NCI-H774 (cell line): ENCODE measurements at regions not wholly inside any gene's neighbourhood (a gene's known extent, or its start where the extent isn't known, plus 50 kb on each side); places are given as distances from the start of the nearest gene placed in this dataset.
A peak's percentile ranks its signal among the peaks of the same experiment; 100 is the strongest.

Experiments used
- DNase-seq: peaks from one replicate; lab custom pipeline; 2025; lab: John Stamatoyannopoulos, UW

- DNase-seq = no peak
These were observed 70.4 kb upstream of the BACH1 start for GRCh38 chr21:29228306-29228705.

DNA sequence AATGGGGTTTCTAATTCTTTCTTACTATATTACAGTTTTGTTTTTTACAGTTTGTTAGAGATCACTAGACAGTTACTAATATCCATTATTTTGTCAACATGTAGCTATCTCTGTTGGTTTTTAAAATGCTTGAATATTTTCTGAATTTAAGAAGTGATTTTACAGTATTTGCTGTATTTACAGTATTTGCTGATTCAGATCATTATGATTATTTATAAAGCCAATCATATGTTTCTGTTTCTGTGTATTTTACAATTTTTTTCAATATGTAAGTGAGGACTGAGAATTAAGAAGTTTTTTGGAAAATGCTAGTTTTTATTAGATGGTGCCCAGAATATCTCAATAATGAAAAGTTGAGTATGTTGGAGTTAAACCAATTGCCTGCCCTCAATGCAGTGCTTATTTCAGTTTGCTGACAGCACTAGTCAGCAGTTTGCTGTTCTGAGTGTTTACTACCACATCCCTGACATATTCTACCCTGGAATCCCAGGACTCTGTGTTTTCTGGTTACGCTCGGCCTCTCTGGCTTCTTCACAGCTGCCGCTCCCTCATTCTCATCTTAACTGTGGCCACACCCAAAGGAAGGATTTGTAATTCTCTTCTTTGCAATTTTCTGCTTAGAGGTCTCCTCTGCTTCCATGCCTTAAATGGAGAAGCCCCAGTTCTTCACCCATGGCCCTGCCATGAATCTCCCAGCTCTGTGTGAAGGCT lies 68.0 kb upstream of the BACH1 start:
- DNase-seq = no peak

DNA sequence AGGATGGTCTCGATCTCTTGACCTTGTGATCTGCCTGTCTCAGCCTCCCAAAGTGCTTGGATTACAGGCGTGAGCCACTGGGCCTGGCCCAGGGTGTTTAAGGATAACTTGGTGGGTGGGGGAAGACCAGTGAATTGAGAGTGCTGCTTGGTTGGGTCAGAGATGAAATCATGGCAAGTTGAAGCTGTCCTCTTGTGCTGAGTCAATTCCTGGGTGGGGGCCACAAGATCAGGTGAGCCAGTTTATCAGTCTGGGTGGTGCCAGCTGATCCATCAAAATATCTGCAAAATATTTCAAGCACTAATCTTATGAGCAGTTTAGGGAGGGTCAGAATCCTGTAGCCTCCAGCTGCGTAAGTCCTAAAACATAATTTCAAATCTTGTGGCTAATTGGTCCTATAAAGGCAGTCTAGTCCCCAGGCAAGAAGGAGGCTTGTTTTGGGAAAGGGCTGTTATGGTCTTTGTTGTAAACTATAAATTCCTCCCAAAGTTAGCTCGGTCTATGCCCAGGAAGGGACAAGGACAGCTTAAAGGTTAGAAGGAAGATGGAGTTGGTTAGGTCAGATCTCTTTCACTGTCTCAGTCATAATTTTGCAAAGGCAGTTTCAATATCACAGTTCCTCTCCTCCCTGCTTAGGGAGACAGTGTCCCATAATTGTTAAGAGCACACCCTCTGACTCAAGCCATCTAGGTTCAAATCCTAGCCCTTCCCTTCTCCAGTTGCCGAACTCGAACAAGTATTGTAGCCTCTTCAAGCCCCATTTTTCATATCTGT lies 66.8 kb upstream of the BACH1 start:
- no peak for DNase-seq

DNA sequence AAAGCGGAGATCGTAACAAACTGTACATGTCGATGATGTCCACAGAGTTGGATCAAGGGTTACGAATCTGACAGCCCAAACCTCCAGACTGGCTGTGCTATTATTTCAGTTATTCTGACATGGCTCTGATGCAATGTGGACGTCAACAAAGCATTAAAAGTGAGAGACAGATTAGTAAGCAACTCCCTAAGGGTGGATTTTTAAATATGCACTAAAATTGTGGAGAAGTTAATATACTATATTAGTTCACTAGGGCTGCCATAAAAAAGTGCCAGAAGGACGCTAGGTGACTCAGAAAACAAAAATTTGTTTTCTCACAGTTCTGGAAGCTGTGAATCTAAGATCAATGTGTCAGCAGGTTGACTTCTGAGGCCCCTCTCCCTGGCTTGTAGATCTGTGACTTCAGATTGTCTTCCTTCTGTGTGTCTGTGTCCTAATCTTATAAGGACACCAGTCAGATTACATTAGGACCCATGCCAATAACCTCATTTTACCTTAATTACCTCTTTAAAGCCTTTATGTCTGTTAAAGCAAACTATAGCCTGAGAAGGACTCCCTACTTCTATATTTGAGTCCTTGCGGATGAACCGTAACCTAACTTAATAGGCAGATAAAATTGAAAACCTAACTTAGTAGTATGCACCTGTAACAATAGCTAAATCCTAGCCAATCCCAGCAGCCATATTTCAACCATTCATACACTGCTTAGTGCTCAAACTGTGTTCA lies 66.0 kb upstream of the BACH1 start:
- DNase-seq = no peak

DNA sequence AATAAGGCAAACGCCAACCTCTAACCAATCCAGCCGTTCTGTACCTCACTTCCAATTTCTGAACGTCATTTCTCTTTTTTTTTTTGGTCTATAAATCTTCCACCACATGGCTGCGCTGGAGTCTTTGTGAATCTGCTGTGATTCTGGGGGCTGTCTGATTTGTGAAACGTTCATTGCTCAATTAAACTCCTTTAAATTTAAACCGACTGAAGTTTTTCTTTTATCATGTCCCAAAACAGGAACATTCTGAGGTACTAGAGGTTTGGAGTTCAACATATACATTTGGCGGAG lies 65.5 kb upstream of the BACH1 start:
- DNase-seq = no peak

GRCh38 chr21:29233611-29234540 lies 64.8 kb upstream of the BACH1 start:
- no peak for DNase-seq

- no peak for DNase-seq
These were observed 63.0 kb upstream of the BACH1 start for GRCh38 chr21:29235714-29236197.

- DNase-seq = no peak
These were observed 62.5 kb upstream of the BACH1 start for GRCh38 chr21:29236201-29236600.

- DNase-seq = no peak
These were observed 61.3 kb upstream of the BACH1 start for GRCh38 chr21:29237110-29238052.

GRCh38 chr21:29238053-29238966 lies 60.4 kb upstream of the BACH1 start:
- no peak for DNase-seq

DNA sequence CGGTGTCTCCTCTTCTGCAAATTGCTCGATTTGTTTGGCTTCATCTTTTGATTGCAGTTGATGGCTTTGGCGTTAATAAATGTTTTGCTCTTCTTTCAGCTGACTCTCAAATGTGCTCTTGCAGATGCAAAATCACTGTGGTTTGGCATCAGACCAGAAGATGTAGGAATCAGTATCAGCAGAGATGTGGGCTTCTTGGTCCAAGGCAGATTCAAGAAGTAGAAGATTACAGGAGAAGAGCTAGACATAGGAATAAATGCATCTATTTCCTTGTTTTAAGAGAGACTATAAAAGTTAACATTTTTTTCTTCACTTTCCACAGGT lies 59.8 kb upstream of the BACH1 start:
- DNase-seq = no peak

GRCh38 chr21:29240136-29240535 lies 58.6 kb upstream of the BACH1 start:
- no peak for DNase-seq

- DNase-seq = no peak
These were observed 56.5 kb upstream of the BACH1 start for GRCh38 chr21:29242201-29242600.

DNA sequence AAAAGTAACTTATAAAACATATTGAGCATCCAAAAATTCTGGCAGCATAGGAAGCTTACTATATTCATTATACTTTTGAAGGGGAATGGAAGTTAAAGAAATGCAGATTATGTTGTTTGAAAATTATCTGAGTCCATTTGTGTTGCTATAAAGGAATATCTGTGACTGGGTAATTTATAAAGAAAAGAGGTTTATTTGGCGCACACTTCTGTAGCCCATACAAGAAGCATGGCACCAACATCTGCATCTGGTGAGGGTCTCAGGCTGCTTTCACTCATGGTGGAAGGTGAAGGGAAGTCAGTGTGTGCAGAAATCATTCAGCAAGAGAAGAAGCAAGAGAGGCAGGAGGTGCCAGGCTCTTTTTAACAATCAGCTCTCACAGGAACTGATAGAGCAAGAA lies 55.5 kb upstream of the BACH1 start:
- no peak for DNase-seq

DNA sequence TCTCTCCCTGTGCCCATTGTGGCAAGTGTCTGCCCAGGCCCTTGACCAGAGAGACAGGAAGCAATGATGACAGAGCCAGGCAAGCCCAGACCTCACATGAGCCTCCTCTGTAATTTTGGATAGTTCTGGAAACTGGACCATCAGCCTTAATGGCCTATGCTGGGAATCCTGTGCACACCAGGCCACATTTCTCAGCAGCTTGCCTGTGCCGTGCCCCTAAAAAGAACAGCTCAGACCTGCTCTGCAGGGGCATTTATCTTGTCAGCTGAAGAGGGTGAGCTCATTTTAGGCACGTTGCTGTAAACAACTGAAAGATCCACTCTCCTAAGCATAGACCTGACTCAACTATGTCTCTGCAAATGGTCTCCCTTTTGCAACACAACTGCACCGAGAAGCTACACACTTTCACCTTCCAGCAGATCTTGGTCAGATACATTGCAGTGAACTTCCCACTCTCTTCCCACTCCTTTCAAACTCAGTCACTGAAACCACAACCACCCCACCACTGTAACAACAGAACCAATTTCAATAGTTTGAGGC lies 53.5 kb upstream of the BACH1 start:
- DNase-seq = peak; percentile 59

DNA sequence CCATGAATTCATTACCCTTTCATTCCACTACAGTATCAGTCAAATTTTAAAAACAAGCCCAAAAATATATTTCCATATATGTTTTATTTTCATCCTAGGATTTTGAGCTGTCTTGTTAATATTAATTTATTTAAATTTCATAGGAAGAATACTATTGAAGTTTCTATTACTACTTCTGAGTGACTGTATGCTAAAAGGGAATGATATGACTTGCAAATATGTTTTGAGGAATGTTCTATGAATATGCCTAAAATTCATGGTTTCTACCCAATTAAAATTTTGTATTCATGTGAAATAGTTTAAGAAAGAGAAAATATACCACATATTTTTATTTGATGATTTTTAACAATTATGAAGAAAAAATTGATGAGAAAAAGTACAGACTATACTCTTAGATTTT lies 52.9 kb upstream of the BACH1 start:
- no peak for DNase-seq

GRCh38 chr21:29246614-29247013 lies 52.1 kb upstream of the BACH1 start:
- DNase-seq = no peak

- DNase-seq = no peak
These were observed 50.6 kb upstream of the BACH1 start for GRCh38 chr21:29248124-29248523.
